K562 (cell line): ENCODE measurements at regions not wholly inside any gene's neighbourhood (a gene's known extent, or its start where the extent isn't known, plus 50 kb on each side); places are given as distances from the start of the nearest gene placed in this dataset.

Source experiments
- ATAC-seq: fragments of 200-7000 bp; cut with Tn5 transposase; 3 replicates; pipeline ENCODE4 v1.9.1; 2020; ENCODE audit warnings: moderate library complexity
- BruUV-seq: library from RNA; stranded (reverse); fragments of 400-500 nt; replicated peaks from 2 replicates; lab custom pipeline; 2021; lab: Mats Ljungman, UMichigan
- CTCF ChIA-PET: fragments of 300-600 bp; formaldehyde crosslinking; extraction: SDS; loops from one replicate; lab custom pipeline; 2021; ENCODE audit warnings: low intra/inter-chr PET ratio; lab: Yijun Ruan, JAX
- POLR2A ChIA-PET: fragments of 300-600, 350-650 bp; sonication (Branson Sonifier 250); formaldehyde crosslinking; extraction: SDS; loops from one replicate; lab custom pipeline; 2021; ENCODE audit warnings: antibody characterized with exemption, inconsistent platforms; lab: Yijun Ruan, JAX
- DNase-seq, 4 experiments: peaks; one replicate each; pipeline versions ENCODE4 v3.0.0 to v3.0.0-alpha.2; 2011 to 2018; ENCODE audit warnings: low spot score in 3 of 4, mixed read lengths in 3 of 4; ENCODE audit errors: extremely low read depth in 1 of 4
- FAIRE-seq: peaks from 2 replicates; lab custom pipeline; 2011; peaks lifted over from hg19 to GRCh38; lab: Jason Lieb, UNC
- H2AFZ ChIP-seq: 2 replicates; pipeline ENCODE4 v1.6.0; 2011; ENCODE audit warnings: low read depth, low read length, control low read depth, inconsistent platforms
- H3K27ac ChIP-seq: fragments of 200-600 bp; 3 replicates; pipeline ENCODE4 v1.8.0; 2011; ENCODE audit warnings: low read depth, mild to moderate bottlenecking, control low read depth, inconsistent platforms, low read length, moderate library complexity, mixed read lengths; ENCODE audit errors: extremely low read depth
- H3K27me3 ChIP-seq, 2 experiments: fragments of 300-600 bp in 1 of 2; 2 replicates in 1 of 2; 3 replicates in 1 of 2; pipeline versions ENCODE4 v1.6.0 to v1.8.0; 2011; ENCODE audit warnings: inconsistent platforms in 2 of 2, low read length in 2 of 2, mild to moderate bottlenecking in 1 of 2, mixed read lengths in 1 of 2, moderate library complexity in 1 of 2; ENCODE audit not compliant: control insufficient read depth in 2 of 2, insufficient read depth in 2 of 2
- H3K36me3 ChIP-seq: fragments of 300-600 bp; 3 replicates; pipeline ENCODE4 v1.8.0; 2011; ENCODE audit warnings: mild to moderate bottlenecking, low read length, inconsistent platforms; ENCODE audit not compliant: control insufficient read depth, insufficient read depth
- H3K4me1 ChIP-seq, 2 experiments: fragments of 200-600 bp in 1 of 2; replicated peaks in 1 of 2; 2 replicates in 1 of 2; 3 replicates in 1 of 2; pipeline versions ENCODE4 v1.5.1 to v1.8.0; 2011; ENCODE audit warnings: inconsistent platforms in 2 of 2, low read length in 2 of 2, mild to moderate bottlenecking in 1 of 2, mixed read lengths in 1 of 2, moderate library complexity in 1 of 2; ENCODE audit not compliant: control insufficient read depth in 2 of 2, insufficient read depth in 2 of 2
- H3K4me2 ChIP-seq: 2 replicates; pipeline ENCODE4 v1.6.1; 2011; ENCODE audit warnings: low read length, control low read depth, inconsistent platforms, mixed read lengths; ENCODE audit not compliant: insufficient read depth
- H3K4me3 ChIP-seq: fragments of 200-600 bp; sonication (generic), shearing (Covaris generic); 2 replicates; pipeline ENCODE4 v1.5.1; 2016; ENCODE audit warnings: control low read depth, inconsistent platforms
- H3K79me2 ChIP-seq: fragments of 200-600 bp; 3 replicates; pipeline ENCODE4 v1.8.0; 2011; ENCODE audit warnings: low read length, inconsistent platforms; ENCODE audit not compliant: control insufficient read depth, insufficient read depth
- H3K9ac ChIP-seq, 2 experiments: 2 replicates each; pipeline versions ENCODE4 v1.6.0 to v1.6.1; 2011; ENCODE audit warnings: low read depth in 2 of 2, low read length in 2 of 2, control low read depth in 1 of 2, inconsistent platforms in 1 of 2, mild to moderate bottlenecking in 1 of 2, mixed read lengths in 1 of 2; ENCODE audit not compliant: insufficient read depth in 1 of 2
- H3K9me1 ChIP-seq: one replicate; pipeline ENCODE4 v1.6.0; 2011; ENCODE audit warnings: inconsistent platforms, mild to moderate bottlenecking, low read length, moderate library complexity; ENCODE audit not compliant: control insufficient read depth, insufficient read depth
- H3K9me3 ChIP-seq: replicated peaks from 2 replicates; pipeline ENCODE4 v1.5.1; 2011; ENCODE audit warnings: low read depth, low read length, inconsistent platforms; ENCODE audit not compliant: control insufficient read depth, insufficient read depth
- H4K20me1 ChIP-seq: replicated peaks from 2 replicates; pipeline ENCODE4 v1.6.1; 2011; ENCODE audit warnings: low read length, inconsistent platforms, mixed read lengths; ENCODE audit not compliant: control insufficient read depth, insufficient read depth
- ATF2 ChIP-seq: sonication (generic); formaldehyde crosslinking; IDR thresholded peaks from 2 replicates; pipeline ENCODE4 v1.8.1; 2022; ENCODE audit warnings: missing genetic modification reagents
- CAMTA2 ChIP-seq: fragments of 250-450 bp; sonication (Bioruptor Pico); conservative IDR thresholded peaks from 2 replicates; pipeline ENCODE4 v1.5.1; 2022
- CCAR2 ChIP-seq: fragments of 200-400 bp; formaldehyde crosslinking; IDR thresholded peaks from 2 replicates; pipeline ENCODE4 v1.6.1; 2017; ENCODE audit warnings: mild to moderate bottlenecking, low read depth, low read length
- FOSL1 ChIP-seq: fragments of 200-800 bp; sonication (Bioruptor generic); conservative IDR thresholded peaks from 2 replicates; pipeline ENCODE4 v1.6.1; 2016; ENCODE audit warnings: missing genetic modification characterization, missing compliant biosample characterization
- KLF13 ChIP-seq: fragments of 450-650 bp; IDR thresholded peaks from 2 replicates; pipeline ENCODE4 v1.6.1; 2016; ENCODE audit warnings: missing genetic modification characterization, low read depth, mild to moderate bottlenecking, missing compliant biosample characterization, moderate library complexity, borderline replicate concordance
- MTA3 ChIP-seq: fragments of 450-650 bp; formaldehyde crosslinking; IDR thresholded peaks from 2 replicates; pipeline ENCODE4 v1.6.1; 2017; ENCODE audit warnings: mild to moderate bottlenecking, borderline replicate concordance
- NCOA1 ChIP-seq: fragments of 450-650 bp; IDR thresholded peaks from 2 replicates; pipeline ENCODE4 v1.6.1; 2016; ENCODE audit warnings: low read depth
- POLR2AphosphoS5 ChIP-seq: IDR thresholded peaks from 2 replicates; pipeline ENCODE4 v1.6.1; 2011; ENCODE audit warnings: mild to moderate bottlenecking, low read depth, low read length, moderate library complexity; ENCODE audit not compliant: control insufficient read depth, insufficient read depth
- POLR2B ChIP-seq: fragments of 450-650 bp; IDR thresholded peaks from 2 replicates; pipeline ENCODE4 v1.6.1; 2018; ENCODE audit warnings: low read depth; ENCODE audit not compliant: partially characterized antibody
- PURB ChIP-seq: sonication (generic); formaldehyde crosslinking; IDR thresholded peaks from 2 replicates; pipeline ENCODE4 v1.9.0; 2021; ENCODE audit warnings: low read depth, mild to moderate bottlenecking, missing genetic modification reagents
- RAD21 ChIP-seq, 2 experiments: fragments of 250-450 bp in 1 of 2; fragments of 450-650 bp in 1 of 2; sonication (Bioruptor Pico) in 1 of 2; formaldehyde crosslinking in 1 of 2; IDR thresholded peaks in 1 of 2; conservative IDR thresholded peaks in 1 of 2; 2 replicates each; pipeline versions ENCODE4 v1.4.0 to v1.8.0; 2020 to 2022; ENCODE audit warnings: mild to moderate bottlenecking in 2 of 2, moderate library complexity in 1 of 2
- SNAPC5 ChIP-seq: fragments of 250-450 bp; sonication (Bioruptor Pico); IDR thresholded peaks from 2 replicates; pipeline ENCODE4 v1.8.0; 2021; ENCODE audit warnings: moderate library complexity, mild to moderate bottlenecking, inconsistent platforms
- ZFP30 ChIP-seq: fragments of 250-450 bp; sonication (Bioruptor Pico); IDR thresholded peaks from 2 replicates; pipeline ENCODE4 v1.8.0; 2022; ENCODE audit warnings: moderate library complexity, mild to moderate bottlenecking, inconsistent platforms, borderline replicate concordance
- ZHX1 ChIP-seq: fragments of 150-350 bp; conservative IDR thresholded peaks from 2 replicates; pipeline ENCODE4 v1.6.1; 2014; ENCODE audit warnings: low read length
- ZNF76 ChIP-seq: fragments of 250-450 bp; sonication (Bioruptor Pico); IDR thresholded peaks from 2 replicates; pipeline ENCODE4 v1.4.0; 2020; ENCODE audit warnings: mild to moderate bottlenecking, moderate library complexity, borderline replicate concordance
- WGBS: fragments of 100-300 bp; shearing (Covaris generic); methylation state at CpG from one replicate; pipeline ENCODE4 v1.1.6; 2016; ENCODE audit warnings: low coverage, mixed read lengths; ENCODE audit not compliant: insufficient coverage; ENCODE audit errors: missing lambda C conversion rate; 5-methylcytosine and 5-hydroxymethylcytosine counted together
- in situ Hi-C: fragments of 300-500 bp; cut with MboI; formaldehyde crosslinking; loops from 4 replicates; pipeline ENCODE4 v1.15.0; 2018; ENCODE audit warnings: inconsistent platforms, mixed read lengths
- intact Hi-C: fragments of 100-400 bp; cut with micrococcal nuclease; formaldehyde crosslinking; loops from 2 replicates; pipeline ENCODE4 v1.14.2; 2022

- intact Hi-C loops: no loop called here
- H2AFZ ChIP-seq: no peak overlapping the region
- H3K9me3 ChIP-seq: no peaks in the 10 kb centered on the region
- H3K27me3 ChIP-seq: no peaks in the 10 kb centered on the region
- H3K27ac ChIP-seq: no peak overlapping the region
- no TSS peak for BruUV-seq
- H3K4me1 ChIP-seq: no peaks in the 10 kb centered on the region
- WGBS: 0% methylated on average over 5 of the region's 5 CpGs
- H4K20me1 ChIP-seq: no peaks in the 10 kb centered on the region
- POLR2A ChIA-PET: no interaction called here
- no peak overlapping the region for H3K4me2 ChIP-seq
- no peaks in the 10 kb centered on the region for H3K79me2 ChIP-seq
- no peak overlapping the region for H3K4me3 ChIP-seq
- ATAC-seq: no peak
- no peak for FAIRE-seq
- H3K9me1 ChIP-seq: no peaks in the 10 kb centered on the region
- H3K36me3 ChIP-seq: no peaks in the 10 kb centered on the region
- in situ Hi-C loops: no loop called here
- CTCF ChIA-PET: no interaction called here
- DNase-seq: no peak
- no peak overlapping the region for H3K9ac ChIP-seq
- TF ChIP-seq ZFP30 (CRISPR knock-in tag) (no peak), FOSL1 (tag) (no peak), ZNF76 (CRISPR knock-in tag) (no peak), PURB (no peak), SNAPC5 (no peak), POLR2AphosphoS5 (no peak), MTA3 (no peak), KLF13 (tag) (no peak), RAD21 (CRISPR knock-in tag; conservative IDR thresholded peaks at IDR 0.05 in 1 of 2, IDR thresholded peaks at IDR 0.05 in 1 of 2) (no peak), NCOA1 (no peak), CCAR2 (no peak), ATF2 (CRISPR knock-in tag) (no peak), POLR2B (no peak), ZHX1 (no peak), CAMTA2 (CRISPR knock-in tag) (no peak)
Observed at GRCh38 chr13:79688741-79689140, 207.8 kb downstream of the NDFIP2 start.
